DND-41 (cell line): ENCODE measurements at regions not wholly inside any gene's neighbourhood (a gene's known extent, or its start where the extent isn't known, plus 50 kb on each side); places are given as distances from the start of the nearest gene placed in this dataset.

Source experiments
- ATAC-seq: fragments of 200-7000 bp; cut with Tn5 transposase; 3 replicates; pipeline ENCODE4 v1.9.1; 2021; ENCODE audit warnings: low read depth; ENCODE audit not compliant: insufficient read depth
- DNase-seq: peaks from one replicate; pipeline ENCODE4 v3.0.0-alpha.2; 2020
- H2AFZ ChIP-seq: 2 replicates; pipeline ENCODE4 v1.6.0; 2012; ENCODE audit warnings: low read depth, low read length
- H3K27ac ChIP-seq: 2 replicates; pipeline ENCODE4 v1.5.1; 2012; ENCODE audit warnings: low read length, inconsistent platforms
- H3K27me3 ChIP-seq: fragments of 200-600 bp; sonication (generic); 2 replicates; pipeline ENCODE4 v1.6.0; 2012; ENCODE audit warnings: low read length, mild to moderate bottlenecking, inconsistent platforms; ENCODE audit not compliant: insufficient read depth, poor library complexity
- H3K36me3 ChIP-seq: 2 replicates; pipeline ENCODE4 v1.5.1; 2012; ENCODE audit warnings: low read length, inconsistent platforms; ENCODE audit not compliant: insufficient read depth
- H3K4me1 ChIP-seq: 2 replicates; pipeline ENCODE4 v1.5.1; 2012; ENCODE audit warnings: mild to moderate bottlenecking, low read length; ENCODE audit not compliant: insufficient read depth
- H3K4me2 ChIP-seq: 2 replicates; pipeline ENCODE4 v1.6.0; 2012; ENCODE audit warnings: mild to moderate bottlenecking, moderate library complexity, low read length, inconsistent platforms; ENCODE audit not compliant: insufficient read depth
- H3K4me3 ChIP-seq, 2 experiments: fragments of 200-600 bp in 1 of 2; shearing (Covaris generic) in 1 of 2; 2 replicates each; pipeline ENCODE4 v1.5.1; 2012 to 2016; ENCODE audit warnings: inconsistent platforms in 2 of 2, low read length in 2 of 2, mild to moderate bottlenecking in 2 of 2, low read depth in 1 of 2, moderate library complexity in 1 of 2
- H3K79me2 ChIP-seq: 2 replicates; pipeline ENCODE4 v1.6.0; 2012; ENCODE audit warnings: low read length, inconsistent platforms; ENCODE audit not compliant: insufficient read depth
- H3K9ac ChIP-seq: 2 replicates; pipeline ENCODE4 v1.6.0; 2012; ENCODE audit warnings: low read depth, mild to moderate bottlenecking, inconsistent platforms, low read length, moderate library complexity
- H3K9me3 ChIP-seq: 2 replicates; pipeline ENCODE4 v1.5.1; 2012; ENCODE audit warnings: low read length, moderate library complexity, mild to moderate bottlenecking, inconsistent platforms; ENCODE audit not compliant: insufficient read depth, severe bottlenecking
- H4K20me1 ChIP-seq: 2 replicates; pipeline ENCODE4 v1.6.0; 2012; ENCODE audit warnings: low read length; ENCODE audit not compliant: insufficient read depth
- CTCF ChIP-seq: IDR thresholded peaks from 2 replicates; pipeline ENCODE4 v1.5.1; 2012; ENCODE audit warnings: borderline replicate concordance, low read length, moderate library complexity, mild to moderate bottlenecking; ENCODE audit not compliant: poor library complexity, severe bottlenecking; ENCODE audit errors: extremely low read depth
- EZH2 ChIP-seq: IDR thresholded peaks from 3 replicates; pipeline ENCODE4 v1.6.1; 2012; ENCODE audit warnings: borderline replicate concordance, low read depth, mild to moderate bottlenecking, moderate library complexity, low read length, inconsistent platforms; ENCODE audit not compliant: severe bottlenecking

GRCh38 chr4:59583845-59584568, 1616.1 kb upstream of the ADGRL3 start:
- Histone ChIP-seq H3K4me3 (no peak overlapping the region), H3K4me2 (no peak overlapping the region), H3K27ac (no peak overlapping the region), H4K20me1 (no peaks in the 10 kb centered on the region), H3K9me3 (peaks cover 3% of the 10 kb centered on the region), H3K9ac (no peak overlapping the region), H3K79me2 (no peaks in the 10 kb centered on the region), H2AFZ (no peak overlapping the region), H3K27me3 (no peaks in the 10 kb centered on the region), H3K36me3 (no peaks in the 10 kb centered on the region), H3K4me1 (no peaks in the 10 kb centered on the region)
- DNase-seq = no peak
- TF ChIP-seq EZH2 = no peak
- no peak for TF ChIP-seq CTCF
- no peak for ATAC-seq

GRCh38 chr4:59597536-59598329, 1602.4 kb upstream of the ADGRL3 start:
- no peaks in the 10 kb centered on the region for H3K79me2 ChIP-seq
- TF ChIP-seq EZH2 (no peak), CTCF (no peak)
- H3K27me3 ChIP-seq = no peaks in the 10 kb centered on the region
- no peak overlapping the region for H2AFZ ChIP-seq
- H3K4me3 ChIP-seq = no peak overlapping the region
- H4K20me1 ChIP-seq = no peaks in the 10 kb centered on the region
- no peak for DNase-seq
- H3K4me1 ChIP-seq = no peaks in the 10 kb centered on the region
- H3K9ac ChIP-seq = no peak overlapping the region
- H3K9me3 ChIP-seq = no peaks in the 10 kb centered on the region
- no peak overlapping the region for H3K27ac ChIP-seq
- H3K36me3 ChIP-seq = no peaks in the 10 kb centered on the region
- no peak overlapping the region for H3K4me2 ChIP-seq
- ATAC-seq = no peak

DNA sequence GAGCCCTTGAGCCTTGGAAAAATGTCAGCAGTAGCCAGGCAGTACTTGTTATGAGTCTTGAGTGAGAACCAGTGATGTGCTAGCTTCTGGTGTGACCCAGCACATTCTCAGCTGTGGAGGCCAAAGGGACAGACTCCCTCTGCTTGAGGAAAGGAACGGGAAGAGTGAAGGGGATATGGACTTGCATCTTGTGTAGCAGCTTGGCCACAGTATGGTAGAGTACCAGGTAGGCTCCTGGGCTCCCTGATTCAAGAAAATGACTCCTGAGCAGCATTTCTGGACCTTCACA, 1601.9 kb upstream of the ADGRL3 start:
- ATAC-seq (no peak), DNase-seq (no peak)
- Histone ChIP-seq H3K9me3 (no peaks in the 10 kb centered on the region), H3K36me3 (no peaks in the 10 kb centered on the region), H3K27me3 (no peaks in the 10 kb centered on the region), H3K79me2 (no peaks in the 10 kb centered on the region), H3K4me3 (no peak overlapping the region), H4K20me1 (no peaks in the 10 kb centered on the region), H3K4me2 (no peak overlapping the region), H2AFZ (no peak overlapping the region), H3K9ac (no peak overlapping the region), H3K4me1 (no peaks in the 10 kb centered on the region), H3K27ac (no peak overlapping the region)
- no peak for TF ChIP-seq CTCF
- no peak for TF ChIP-seq EZH2

- Histone ChIP-seq H3K79me2 (no peaks in the 10 kb centered on the region), H3K9me3 (no peaks in the 10 kb centered on the region), H3K27me3 (no peaks in the 10 kb centered on the region), H3K27ac (no peak overlapping the region), H4K20me1 (no peaks in the 10 kb centered on the region), H3K9ac (no peak overlapping the region), H3K36me3 (no peaks in the 10 kb centered on the region), H2AFZ (no peak overlapping the region), H3K4me1 (no peaks in the 10 kb centered on the region), H3K4me2 (no peak overlapping the region), H3K4me3 (no peak overlapping the region)
- no peak for TF ChIP-seq EZH2
- no peak for TF ChIP-seq CTCF
- no peak for ATAC-seq
- DNase-seq = no peak
Observed at GRCh38 chr4:59608466-59608865, 1591.7 kb upstream of the ADGRL3 start.
